RWPE2 (cell line): ENCODE measurements at regions not wholly inside any gene's neighbourhood (a gene's known extent, or its start where the extent isn't known, plus 50 kb on each side); places are given as distances from the start of the nearest gene placed in this dataset.

Experiments
- ATAC-seq: fragments of 200-7000 bp; cut with Tn5 transposase; 3 replicates; pipeline ENCODE4 v1.9.1; 2021; ENCODE audit warnings: low read depth
- DNase-seq: peaks from one replicate; pipeline ENCODE4 v3.0.0-alpha.2; 2020; ENCODE audit warnings: low spot score
- H3K27ac ChIP-seq: fragments of 450-650 bp; 2 replicates; pipeline ENCODE4 v1.5.1; 2017; ENCODE audit warnings: mild to moderate bottlenecking; ENCODE audit not compliant: poor library complexity, severe bottlenecking
- H3K27me3 ChIP-seq: fragments of 250-450 bp; sonication (Bioruptor Pico); 2 replicates; pipeline ENCODE4 v1.5.1; 2021; ENCODE audit warnings: mild to moderate bottlenecking, moderate library complexity; ENCODE audit not compliant: insufficient read depth, poor library complexity, severe bottlenecking
- H3K36me3 ChIP-seq: fragments of 250-450 bp; sonication (Bioruptor Pico); 2 replicates; pipeline ENCODE4 v1.5.1; 2020; ENCODE audit warnings: low read depth, mild to moderate bottlenecking, moderate library complexity
- H3K4me1 ChIP-seq: fragments of 250-450 bp; sonication (Bioruptor Pico); 2 replicates; pipeline ENCODE4 v1.5.1; 2021; ENCODE audit warnings: mild to moderate bottlenecking, moderate library complexity; ENCODE audit not compliant: insufficient read depth, poor library complexity, severe bottlenecking
- H3K4me3 ChIP-seq: fragments of 250-450 bp; sonication (Bioruptor Pico); 2 replicates; pipeline ENCODE4 v1.5.1; 2021; ENCODE audit warnings: mild to moderate bottlenecking, moderate library complexity; ENCODE audit not compliant: severe bottlenecking
- H3K9me3 ChIP-seq: fragments of 250-450 bp; sonication (Bioruptor Pico); 2 replicates; pipeline ENCODE4 v1.5.1; 2021; ENCODE audit warnings: mild to moderate bottlenecking, moderate library complexity; ENCODE audit not compliant: severe bottlenecking
- TF ChIP-seq, protein P1 (sequence below): fragments of 450-650 bp; IDR thresholded peaks from one replicate; pipeline ENCODE4 v1.5.1; 2017; ENCODE audit warnings: mild to moderate bottlenecking, moderate library complexity; ENCODE audit not compliant: poor library complexity, severe bottlenecking

DNA sequence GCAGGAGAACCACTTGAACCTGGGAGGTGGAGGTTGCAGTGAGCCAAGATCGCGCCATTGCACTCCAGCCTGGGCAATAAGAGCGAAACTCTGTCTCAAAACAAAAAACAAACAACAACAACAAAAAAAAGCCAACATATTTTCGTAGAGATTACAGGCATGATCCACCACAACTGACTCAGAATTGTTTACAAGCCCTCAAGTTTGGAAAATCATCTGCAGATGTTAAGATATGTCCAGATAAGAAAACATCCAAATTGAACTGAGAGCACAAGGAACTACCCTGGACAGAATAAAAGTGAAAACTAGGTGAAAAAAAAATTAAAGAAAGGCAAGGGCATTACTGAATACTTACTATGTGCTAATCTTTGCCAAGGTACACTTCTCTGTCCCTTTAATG, 89.8 kb upstream of the WLS start:
- no peaks in the 10 kb centered on the region for H3K4me1 ChIP-seq
- no peak overlapping the region for H3K27ac ChIP-seq
- TF ChIP-seq, protein P1, sequence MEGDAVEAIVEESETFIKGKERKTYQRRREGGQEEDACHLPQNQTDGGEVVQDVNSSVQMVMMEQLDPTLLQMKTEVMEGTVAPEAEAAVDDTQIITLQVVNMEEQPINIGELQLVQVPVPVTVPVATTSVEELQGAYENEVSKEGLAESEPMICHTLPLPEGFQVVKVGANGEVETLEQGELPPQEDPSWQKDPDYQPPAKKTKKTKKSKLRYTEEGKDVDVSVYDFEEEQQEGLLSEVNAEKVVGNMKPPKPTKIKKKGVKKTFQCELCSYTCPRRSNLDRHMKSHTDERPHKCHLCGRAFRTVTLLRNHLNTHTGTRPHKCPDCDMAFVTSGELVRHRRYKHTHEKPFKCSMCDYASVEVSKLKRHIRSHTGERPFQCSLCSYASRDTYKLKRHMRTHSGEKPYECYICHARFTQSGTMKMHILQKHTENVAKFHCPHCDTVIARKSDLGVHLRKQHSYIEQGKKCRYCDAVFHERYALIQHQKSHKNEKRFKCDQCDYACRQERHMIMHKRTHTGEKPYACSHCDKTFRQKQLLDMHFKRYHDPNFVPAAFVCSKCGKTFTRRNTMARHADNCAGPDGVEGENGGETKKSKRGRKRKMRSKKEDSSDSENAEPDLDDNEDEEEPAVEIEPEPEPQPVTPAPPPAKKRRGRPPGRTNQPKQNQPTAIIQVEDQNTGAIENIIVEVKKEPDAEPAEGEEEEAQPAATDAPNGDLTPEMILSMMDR = no peak
- DNase-seq (no peak), ATAC-seq (no peak)
- H3K27me3 ChIP-seq = no peaks in the 10 kb centered on the region
- no peaks in the 10 kb centered on the region for H3K9me3 ChIP-seq
- H3K36me3 ChIP-seq = no peaks in the 10 kb centered on the region
- H3K4me3 ChIP-seq = no peak overlapping the region

DNA sequence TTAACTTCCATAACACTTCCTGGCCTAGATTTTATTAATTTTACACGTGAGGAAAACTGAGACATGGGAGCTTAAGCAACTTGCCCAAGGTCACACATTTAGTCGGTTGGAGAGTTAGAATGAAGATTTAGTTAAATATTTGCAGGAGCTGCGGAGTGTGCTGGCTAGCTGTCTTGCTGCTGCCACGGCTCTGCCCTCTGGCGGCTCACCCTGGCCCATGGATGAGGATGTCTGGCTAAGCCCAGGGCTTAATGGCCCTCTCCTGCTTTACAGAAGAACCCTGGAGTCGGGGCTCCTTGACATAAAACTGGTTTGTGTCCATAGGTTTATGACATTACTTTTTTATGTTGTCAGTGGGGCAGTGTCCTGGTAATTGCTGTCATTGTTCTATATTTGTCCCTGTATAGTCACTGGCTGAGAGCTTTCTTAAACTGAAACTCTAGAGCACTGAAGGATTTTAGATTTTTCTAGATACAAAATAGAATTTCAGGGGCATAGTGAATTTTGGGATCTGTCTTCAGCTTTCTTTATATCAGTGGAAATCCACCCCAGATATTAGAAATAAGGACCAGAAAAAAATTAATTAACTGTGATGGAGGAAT, 88.9 kb upstream of the WLS start:
- no peaks in the 10 kb centered on the region for H3K27me3 ChIP-seq
- TF ChIP-seq, protein P1 = peak; percentile 91
- H3K36me3 ChIP-seq = no peaks in the 10 kb centered on the region
- DNase-seq (peak; percentile 64), ATAC-seq (peak; percentile 99)
- H3K9me3 ChIP-seq = no peaks in the 10 kb centered on the region
- no peaks in the 10 kb centered on the region for H3K4me1 ChIP-seq
- H3K4me3 ChIP-seq = no peak overlapping the region
- no peak overlapping the region for H3K27ac ChIP-seq

DNA sequence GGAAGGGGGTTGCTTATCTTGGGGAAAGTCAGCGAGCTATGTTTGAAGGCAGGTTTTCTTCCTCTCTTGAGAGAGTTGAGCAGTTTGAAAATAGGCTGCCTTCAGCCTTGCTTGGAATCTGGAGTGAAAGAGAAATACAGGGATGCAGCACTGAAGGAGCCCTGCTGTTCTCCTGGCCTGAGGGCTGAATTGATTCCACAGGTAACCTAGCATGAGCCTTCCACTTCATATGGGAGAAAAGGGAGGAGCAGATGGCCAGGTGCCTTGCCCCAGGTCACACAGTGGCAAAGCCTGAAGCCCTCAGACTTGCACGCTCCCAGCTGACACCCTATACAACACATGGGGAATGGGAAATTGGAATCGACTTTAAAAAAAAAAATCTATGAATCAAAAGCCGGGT, 88.0 kb upstream of the WLS start:
- DNase-seq = no peak
- TF ChIP-seq, protein P1 = no peak
- Histone ChIP-seq H3K4me3 (no peak overlapping the region), H3K36me3 (no peaks in the 10 kb centered on the region), H3K9me3 (no peaks in the 10 kb centered on the region), H3K27me3 (no peaks in the 10 kb centered on the region), H3K4me1 (no peaks in the 10 kb centered on the region), H3K27ac (no peak overlapping the region)
- ATAC-seq = no peak

DNA sequence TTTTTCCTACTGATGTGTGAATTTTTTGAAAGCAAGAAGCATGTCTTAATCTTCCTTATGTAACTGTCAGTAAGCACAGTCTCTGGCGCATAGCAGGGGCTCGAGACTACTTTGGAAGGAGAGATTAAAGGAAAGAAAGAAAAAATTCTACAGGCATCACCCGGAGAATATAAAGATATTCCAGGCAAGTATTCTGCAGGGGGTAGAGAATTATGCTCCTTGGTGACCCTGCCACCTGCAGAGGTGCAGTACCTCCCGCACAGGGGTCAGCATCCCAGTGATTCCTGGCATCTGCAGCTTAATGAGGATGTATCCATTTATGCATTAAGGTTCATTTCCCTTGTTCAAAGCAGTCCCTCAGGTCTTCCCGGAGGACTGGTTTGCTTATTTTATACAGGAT, 87.6 kb upstream of the WLS start:
- H3K9me3 ChIP-seq = no peaks in the 10 kb centered on the region
- ATAC-seq (no peak), DNase-seq (no peak)
- no peak overlapping the region for H3K4me3 ChIP-seq
- TF ChIP-seq, protein P1 = no peak
- no peaks in the 10 kb centered on the region for H3K36me3 ChIP-seq
- H3K4me1 ChIP-seq = no peaks in the 10 kb centered on the region
- no peaks in the 10 kb centered on the region for H3K27me3 ChIP-seq
- H3K27ac ChIP-seq = no peak overlapping the region

DNA sequence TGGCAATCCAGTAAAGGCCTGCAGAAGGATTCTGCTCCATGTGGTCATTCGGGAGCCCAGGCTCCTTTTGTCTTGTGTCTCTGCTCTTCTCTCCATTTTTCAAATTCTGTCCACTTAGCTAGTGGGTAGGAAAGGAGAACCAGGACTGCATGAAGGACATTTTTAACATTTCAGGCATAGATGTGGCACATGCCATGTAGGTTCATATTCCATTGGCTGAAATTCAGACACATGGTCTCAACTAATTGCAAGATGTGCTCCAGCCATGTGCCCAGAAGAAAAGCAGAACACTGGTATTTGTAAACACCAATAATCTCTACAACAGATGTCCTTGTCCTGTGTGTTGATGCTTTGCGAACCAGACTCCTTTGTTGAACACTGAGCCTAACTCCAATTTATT, 85.2 kb upstream of the WLS start:
- ATAC-seq (no peak), DNase-seq (no peak)
- Histone ChIP-seq H3K9me3 (no peaks in the 10 kb centered on the region), H3K36me3 (no peaks in the 10 kb centered on the region), H3K4me3 (no peak overlapping the region), H3K4me1 (no peaks in the 10 kb centered on the region), H3K27me3 (no peaks in the 10 kb centered on the region), H3K27ac (no peak overlapping the region)
- TF ChIP-seq, protein P1 = no peak
